Fibroblast of the aortic adventitia (primary cell): ENCODE measurements at regions not wholly inside any gene's neighbourhood (a gene's known extent, or its start where the extent isn't known, plus 50 kb on each side); places are given as distances from the start of the nearest gene placed in this dataset.
A peak's percentile ranks its signal among the peaks of the same experiment; 100 is the strongest.

Experiments
- DNase-seq: peaks from one replicate; pipeline ENCODE4 v3.0.0-alpha.2; 2010; ENCODE audit warnings: low read depth
- H3K4me3 ChIP-seq: 2 replicates; pipeline ENCODE4 v1.5.1; 2011; ENCODE audit warnings: low read depth, mild to moderate bottlenecking, control low read depth, low read length, moderate library complexity
- TF ChIP-seq, protein P1 (sequence below): IDR thresholded peaks from 2 replicates; pipeline ENCODE4 v1.5.1; 2011; ENCODE audit warnings: mild to moderate bottlenecking, low read length, control low read depth, inconsistent platforms; ENCODE audit not compliant: insufficient read depth

DNA sequence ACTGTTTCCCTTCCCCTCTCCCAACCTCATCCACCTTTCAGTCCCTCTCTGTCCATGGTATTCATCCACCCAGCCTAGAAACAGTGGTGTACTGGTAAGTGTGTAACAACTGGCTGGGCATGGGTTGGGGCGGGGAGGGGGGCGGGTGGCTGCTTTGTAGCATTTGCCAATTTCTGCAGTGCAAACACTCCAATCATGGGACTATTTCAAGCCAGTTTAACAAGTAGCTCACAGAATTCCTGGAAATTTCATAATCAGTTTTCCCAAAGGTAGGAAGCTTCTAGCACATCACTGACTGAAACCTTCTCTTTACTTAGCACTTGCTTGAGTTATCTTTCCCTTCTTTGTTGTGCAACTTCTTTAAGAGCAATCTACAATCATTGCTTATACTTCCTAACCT is 100.8 kb upstream of the WASF3 start:
- H3K4me3 ChIP-seq = no peak overlapping the region
- TF ChIP-seq, protein P1, sequence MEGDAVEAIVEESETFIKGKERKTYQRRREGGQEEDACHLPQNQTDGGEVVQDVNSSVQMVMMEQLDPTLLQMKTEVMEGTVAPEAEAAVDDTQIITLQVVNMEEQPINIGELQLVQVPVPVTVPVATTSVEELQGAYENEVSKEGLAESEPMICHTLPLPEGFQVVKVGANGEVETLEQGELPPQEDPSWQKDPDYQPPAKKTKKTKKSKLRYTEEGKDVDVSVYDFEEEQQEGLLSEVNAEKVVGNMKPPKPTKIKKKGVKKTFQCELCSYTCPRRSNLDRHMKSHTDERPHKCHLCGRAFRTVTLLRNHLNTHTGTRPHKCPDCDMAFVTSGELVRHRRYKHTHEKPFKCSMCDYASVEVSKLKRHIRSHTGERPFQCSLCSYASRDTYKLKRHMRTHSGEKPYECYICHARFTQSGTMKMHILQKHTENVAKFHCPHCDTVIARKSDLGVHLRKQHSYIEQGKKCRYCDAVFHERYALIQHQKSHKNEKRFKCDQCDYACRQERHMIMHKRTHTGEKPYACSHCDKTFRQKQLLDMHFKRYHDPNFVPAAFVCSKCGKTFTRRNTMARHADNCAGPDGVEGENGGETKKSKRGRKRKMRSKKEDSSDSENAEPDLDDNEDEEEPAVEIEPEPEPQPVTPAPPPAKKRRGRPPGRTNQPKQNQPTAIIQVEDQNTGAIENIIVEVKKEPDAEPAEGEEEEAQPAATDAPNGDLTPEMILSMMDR = no peak
- no peak for DNase-seq

DNA sequence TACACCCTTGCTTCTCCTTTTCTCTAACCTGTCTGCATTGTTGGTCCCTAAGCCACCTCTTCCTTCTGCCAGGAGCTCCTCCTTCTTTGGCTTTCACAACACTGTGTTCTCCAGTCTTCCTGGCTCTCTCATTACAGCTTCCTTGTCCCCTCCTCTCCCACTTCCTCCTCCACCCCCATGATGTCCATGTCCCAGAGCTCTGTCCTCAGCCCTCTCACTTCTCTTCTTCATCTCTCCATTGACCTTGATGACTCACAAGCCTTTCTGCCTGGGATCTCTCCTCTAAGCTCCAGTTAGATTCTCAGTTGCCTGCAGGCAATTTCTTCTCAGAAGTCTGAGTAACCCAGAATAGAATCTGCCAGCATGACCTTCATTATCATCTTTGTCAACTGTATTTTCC is 100.3 kb upstream of the WASF3 start:
- no peak for DNase-seq
- no peak overlapping the region for H3K4me3 ChIP-seq
- TF ChIP-seq, protein P1 = no peak

- no peak for DNase-seq
- no peak overlapping the region for H3K4me3 ChIP-seq
- TF ChIP-seq, protein P1 = no peak
Measured at GRCh38 chr13:26458196-26458749, 99.2 kb upstream of the WASF3 start.

DNA sequence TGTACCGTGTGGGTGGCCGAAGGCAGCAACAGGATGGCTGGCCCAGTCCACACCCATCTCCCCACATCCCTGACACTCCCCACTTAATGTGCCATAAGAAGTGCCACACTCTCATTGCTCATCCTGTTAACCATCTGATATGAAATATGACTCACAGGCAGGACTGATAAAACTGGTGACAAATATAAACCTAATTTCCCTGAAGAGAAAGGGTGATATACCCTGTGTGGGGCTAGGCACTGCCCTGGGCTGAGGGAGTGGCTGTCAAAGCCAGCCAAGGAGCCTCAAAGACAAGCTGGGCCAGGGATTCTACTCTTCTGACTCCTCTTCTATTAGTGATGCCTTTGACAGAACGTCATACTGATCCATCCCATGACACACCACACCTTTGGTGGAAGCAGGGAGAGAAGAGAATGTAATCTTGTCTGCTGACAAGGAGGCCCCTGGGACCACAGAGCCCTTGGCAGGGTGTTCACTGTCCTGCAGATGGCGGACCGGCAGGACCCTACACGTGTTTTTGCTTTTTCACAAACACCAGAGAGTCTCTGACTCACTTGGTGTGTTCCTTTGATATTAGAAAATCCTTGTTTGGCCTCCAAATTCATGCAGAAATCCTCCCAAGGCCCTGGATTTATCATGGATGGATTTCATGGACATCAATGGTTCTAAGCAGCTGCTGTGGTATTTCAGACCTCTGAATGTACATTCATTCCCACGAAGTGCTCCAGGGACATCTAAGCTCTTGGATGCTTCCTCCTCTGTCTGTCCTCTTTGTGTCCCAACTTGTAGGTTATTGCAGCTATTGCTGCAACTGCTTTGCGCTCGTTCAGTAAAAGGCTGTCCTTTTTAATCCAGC is 98.0 kb upstream of the WASF3 start:
- DNase-seq = no peak
- H3K4me3 ChIP-seq = no peak overlapping the region
- TF ChIP-seq, protein P1 = no peak

DNA sequence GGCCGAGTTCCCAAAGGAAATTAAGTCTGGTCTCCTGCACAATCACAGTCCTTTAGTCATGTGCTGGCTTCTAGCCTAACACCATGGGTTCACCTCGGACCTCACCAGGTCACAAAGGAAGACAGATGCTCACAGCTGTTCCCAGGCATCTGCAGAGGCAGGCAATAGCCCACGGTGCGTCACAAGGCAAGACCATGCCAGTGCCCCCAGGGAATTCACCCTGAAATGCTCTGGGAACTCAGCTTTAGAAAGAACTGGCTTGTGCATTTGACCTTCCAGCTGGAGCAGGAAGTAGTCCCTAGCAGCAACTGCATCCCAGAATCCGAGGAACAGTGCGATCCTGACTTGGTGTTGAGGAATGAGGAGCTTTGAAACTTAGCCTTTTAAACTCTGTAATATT is 96.8 kb upstream of the WASF3 start:
- TF ChIP-seq, protein P1 = no peak
- DNase-seq = peak; percentile 31
- H3K4me3 ChIP-seq = no peak overlapping the region

DNA sequence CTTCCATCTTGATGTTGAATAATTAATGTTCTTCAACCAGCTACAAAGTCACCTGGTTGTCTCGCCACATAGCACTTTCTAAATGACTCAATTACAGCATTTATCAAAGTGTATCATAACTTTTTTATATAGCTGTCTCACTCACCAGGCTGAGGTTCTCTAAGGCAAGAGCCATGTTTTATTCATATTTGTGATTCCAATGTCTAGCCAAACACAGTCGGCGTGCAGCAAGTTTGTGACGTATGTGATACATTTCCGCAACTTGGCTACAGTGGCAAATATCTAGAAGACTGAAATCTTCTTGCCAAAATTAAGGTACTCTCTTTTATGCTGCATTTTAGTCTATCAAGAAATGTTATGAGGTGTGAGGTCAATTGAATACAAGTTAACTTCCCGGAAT is 94.2 kb upstream of the WASF3 start:
- no peak overlapping the region for H3K4me3 ChIP-seq
- TF ChIP-seq, protein P1 = no peak
- no peak for DNase-seq
